Left ventricle myocardium superior (tissue), 1 donor: ENCODE measurements at regions not wholly inside any gene's neighbourhood (a gene's known extent, or its start where the extent isn't known, plus 50 kb on each side); places are given as distances from the start of the nearest gene placed in this dataset.

Source experiments
- ATAC-seq: fragments of 200-7000 bp; cut with Tn5 transposase; one replicate; pipeline ENCODE4 v1.9.1; 2020; ENCODE audit warnings: mild to moderate bottlenecking, moderate library complexity
- DNase-seq: peaks from one replicate; pipeline ENCODE4 v3.0.0-alpha.2; 2020
- intact Hi-C: fragments of 100-400 bp; cut with micrococcal nuclease; formaldehyde crosslinking; loops from one replicate; pipeline ENCODE4 v1.11.0; 2022
- donor health status: DM: no; HTN: yes; CAD: no; lungs with severe emphysema.

DNA sequence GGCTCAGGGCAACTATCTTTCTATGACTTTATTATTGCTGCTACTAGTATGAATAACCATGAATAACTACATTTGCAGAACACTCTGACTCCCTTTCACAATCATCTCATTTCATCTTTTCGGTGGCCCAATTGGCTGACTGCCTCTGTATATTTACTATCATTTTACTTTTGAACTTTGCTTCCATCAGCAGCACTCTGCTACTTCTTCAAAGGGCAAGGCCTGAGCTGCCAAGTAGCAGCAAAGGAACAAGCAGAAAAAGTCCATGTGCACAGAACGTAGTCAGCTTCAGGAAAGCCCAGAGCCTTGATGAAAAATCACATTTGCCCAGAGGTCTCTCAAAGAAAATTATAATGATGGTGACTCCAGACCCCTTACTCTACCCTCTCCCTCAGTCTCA lies 214.5 kb upstream of the PUM3 start:
- no peak for ATAC-seq
- intact Hi-C loops, result no loop called here

DNA sequence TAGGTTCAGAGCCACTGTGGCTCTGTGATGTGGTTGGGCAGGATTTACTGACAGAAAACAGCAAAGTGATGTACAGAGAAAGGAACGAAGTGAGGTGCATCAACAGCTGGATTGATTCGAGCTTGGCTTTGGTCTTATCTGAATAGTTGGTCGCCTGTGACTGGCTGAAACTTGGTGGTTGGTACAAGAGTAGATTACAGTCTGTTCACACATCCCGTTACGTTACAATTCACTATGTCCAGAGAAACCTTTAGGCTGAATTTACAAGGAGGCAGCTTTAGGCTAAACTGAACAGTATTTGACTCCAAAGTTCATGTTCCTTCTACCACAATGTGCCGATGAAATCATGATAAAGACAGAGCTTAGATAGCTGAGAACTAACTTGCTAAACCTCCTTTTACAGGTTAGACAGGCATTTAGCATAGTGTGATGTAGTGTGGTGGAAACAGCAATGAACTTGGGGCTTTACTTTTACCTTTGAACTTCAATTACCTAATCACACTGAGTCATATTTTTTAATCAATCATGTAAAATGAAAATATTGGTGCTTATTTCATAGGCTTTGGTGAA lies 210.2 kb upstream of the PUM3 start:
- DNase-seq (no peak), ATAC-seq (no peak)
- intact Hi-C loops, result no loop called here

More for the DNA sequence above, 214.5 kb upstream of the PUM3 start:
- DNase-seq, result no peak

DNA sequence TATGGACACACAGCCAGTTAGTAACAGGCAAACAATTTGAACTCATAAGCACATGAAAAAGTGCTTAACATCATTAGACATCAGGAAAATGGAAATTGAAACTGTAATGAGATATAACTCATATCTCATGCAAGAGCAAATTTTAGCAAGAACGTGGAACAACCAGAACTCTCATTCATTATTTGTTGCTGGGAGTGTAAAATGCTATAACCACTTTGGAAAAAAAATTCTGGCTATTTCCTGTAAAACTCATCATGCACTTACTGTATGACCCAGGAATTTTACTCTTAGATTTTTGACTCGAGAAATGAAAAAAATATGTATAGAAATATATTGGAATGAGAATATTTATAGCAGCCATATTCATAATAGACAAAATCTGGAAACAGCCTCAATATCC lies 205.7 kb upstream of the PUM3 start:
- intact Hi-C loops, result no loop called here
- no peak for DNase-seq
- ATAC-seq, result no peak

GRCh38 chr9:3047912-3048311 lies 204.0 kb upstream of the PUM3 start:
- ATAC-seq (no peak), DNase-seq (no peak)
- intact Hi-C loops, result no loop called here

DNA sequence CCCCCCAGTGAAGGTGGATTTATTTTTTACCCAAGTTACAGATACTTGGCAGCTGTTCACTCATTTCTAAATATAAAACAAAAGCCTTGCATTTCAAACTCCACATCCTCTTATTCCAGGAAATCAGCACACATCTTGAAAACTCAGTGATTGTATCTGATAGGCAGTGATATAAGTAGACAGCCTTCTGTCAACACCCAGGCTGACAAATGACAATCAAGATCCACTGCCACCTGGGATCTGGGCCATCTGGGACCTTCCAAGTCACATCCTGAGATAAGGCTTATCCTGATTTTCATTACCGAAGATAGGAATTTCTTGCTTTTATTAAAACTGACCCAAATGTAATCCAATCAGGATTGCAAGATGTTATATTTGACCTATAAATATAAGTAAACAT lies 201.3 kb upstream of the PUM3 start:
- ATAC-seq (no peak), DNase-seq (no peak)
- intact Hi-C loops, result no loop called here

GRCh38 chr9:3043369-3043768 lies 199.5 kb upstream of the PUM3 start:
- ATAC-seq (no peak), DNase-seq (no peak)
- intact Hi-C loops, result no loop called here

- intact Hi-C loops, result no loop called here
- no peak for ATAC-seq
- DNase-seq, result no peak
Measured at GRCh38 chr9:3040761-3041160, 196.9 kb upstream of the PUM3 start.

DNA sequence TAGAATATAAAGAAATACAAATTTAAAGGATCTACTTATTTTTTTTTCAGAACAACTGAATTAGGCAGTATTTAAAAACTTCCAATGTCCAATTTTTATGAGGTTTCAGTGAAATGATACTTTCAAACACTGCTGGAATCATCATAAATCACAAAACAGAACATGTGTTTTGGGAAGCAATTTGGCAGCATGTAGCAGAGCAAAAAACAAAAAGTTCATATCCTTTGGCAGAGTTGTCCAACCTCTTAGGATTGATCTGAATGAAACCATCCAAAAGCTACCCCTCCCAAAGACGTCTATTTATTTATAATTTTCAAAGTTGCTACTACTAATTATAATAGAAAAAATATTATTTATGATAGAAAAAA lies 192.4 kb upstream of the PUM3 start:
- ATAC-seq (no peak), DNase-seq (no peak)
- intact Hi-C loops, result no loop called here

DNA sequence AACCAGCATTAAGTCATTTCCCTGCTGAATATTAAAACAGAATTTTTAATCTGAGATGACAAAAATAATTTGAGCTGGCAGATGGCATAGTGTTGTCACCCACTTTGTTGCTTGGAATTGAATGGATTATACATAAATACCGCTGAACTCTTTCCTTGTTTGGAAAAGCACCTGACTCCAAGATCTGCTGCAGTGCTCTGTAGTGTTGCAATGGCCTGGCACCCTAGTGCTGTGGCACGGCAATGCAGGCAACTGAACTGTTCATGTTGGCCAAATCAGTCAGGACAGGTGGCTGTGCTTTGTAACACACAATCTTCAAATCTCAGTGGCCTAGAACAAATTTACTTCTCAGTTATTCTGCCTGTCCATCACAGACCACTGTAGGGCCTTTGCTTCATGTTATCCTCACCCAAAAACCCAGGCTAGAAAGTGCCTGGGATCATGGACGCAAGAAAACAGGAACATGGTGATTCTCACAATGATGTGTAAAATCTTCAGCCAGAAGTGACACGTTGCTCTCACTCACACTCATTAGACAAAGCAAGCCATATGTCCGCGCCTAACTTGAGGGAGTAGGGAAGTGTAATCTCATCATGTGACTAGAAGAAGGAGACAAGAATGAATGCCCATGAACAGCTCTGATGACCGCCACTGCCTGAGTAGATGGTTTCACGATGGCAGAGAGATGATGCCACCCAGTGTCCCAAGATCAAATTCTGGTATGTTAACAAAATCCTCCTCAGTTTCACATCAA lies 191.9 kb upstream of the PUM3 start:
- intact Hi-C loops, result no loop called here
- ATAC-seq (no peak), DNase-seq (no peak)

DNA sequence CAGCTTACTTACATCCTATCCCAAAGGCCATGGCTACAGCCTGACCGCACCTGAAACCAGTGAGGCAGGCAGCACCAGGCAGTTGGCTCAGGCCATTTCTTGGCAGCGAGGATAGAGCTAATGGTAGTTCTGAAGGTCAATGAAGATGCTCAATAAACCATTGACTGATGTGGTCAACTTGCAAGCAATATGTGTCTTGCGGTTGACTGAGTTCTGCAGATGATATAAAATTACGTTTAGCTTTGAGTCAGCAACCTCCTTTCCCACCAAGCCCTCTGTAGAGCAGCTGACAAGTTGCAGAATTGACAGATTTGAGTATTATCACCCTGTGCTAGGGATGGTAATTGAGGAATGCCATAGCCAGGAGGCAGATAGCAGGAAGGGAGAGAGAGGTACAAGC lies 189.0 kb upstream of the PUM3 start:
- DNase-seq, result no peak
- ATAC-seq, result no peak
- intact Hi-C loops, result no loop called here

GRCh38 chr9:3028535-3028934 lies 184.6 kb upstream of the PUM3 start:
- DNase-seq (no peak), ATAC-seq (no peak)
- intact Hi-C loops, result no loop called here

GRCh38 chr9:3027210-3027609 lies 183.3 kb upstream of the PUM3 start:
- intact Hi-C loops, result no loop called here
- DNase-seq (no peak), ATAC-seq (no peak)

- DNase-seq (no peak), ATAC-seq (no peak)
- intact Hi-C loops, result no loop called here
Measured at GRCh38 chr9:3023449-3023848, 179.6 kb upstream of the PUM3 start.

DNA sequence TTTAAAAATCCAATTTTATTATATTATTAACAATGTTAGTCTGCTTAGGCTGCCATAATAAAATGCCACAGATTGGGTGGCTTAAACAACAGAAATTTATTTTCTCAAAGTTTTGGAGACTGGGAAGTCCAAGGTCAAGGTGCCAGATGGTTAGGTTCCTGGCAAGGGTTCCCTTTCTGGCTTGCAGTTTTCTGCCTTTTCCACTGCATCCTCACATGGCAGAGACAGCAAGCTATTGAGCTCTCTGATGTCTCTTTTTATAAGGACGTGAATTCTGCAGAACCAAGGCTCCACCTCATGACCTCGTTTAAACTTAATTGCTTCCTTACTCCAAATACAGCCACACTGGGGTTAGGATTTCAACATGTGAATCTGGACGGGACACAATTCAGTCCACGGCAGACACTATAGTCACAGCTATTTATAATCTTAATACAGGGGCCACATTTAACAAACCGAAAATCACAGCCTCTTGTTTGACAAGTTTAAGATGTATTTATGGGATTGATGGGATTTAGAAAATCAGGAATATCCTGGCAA lies 174.9 kb upstream of the PUM3 start:
- intact Hi-C loops, result no loop called here
- DNase-seq (no peak), ATAC-seq (peak; percentile 46)

DNA sequence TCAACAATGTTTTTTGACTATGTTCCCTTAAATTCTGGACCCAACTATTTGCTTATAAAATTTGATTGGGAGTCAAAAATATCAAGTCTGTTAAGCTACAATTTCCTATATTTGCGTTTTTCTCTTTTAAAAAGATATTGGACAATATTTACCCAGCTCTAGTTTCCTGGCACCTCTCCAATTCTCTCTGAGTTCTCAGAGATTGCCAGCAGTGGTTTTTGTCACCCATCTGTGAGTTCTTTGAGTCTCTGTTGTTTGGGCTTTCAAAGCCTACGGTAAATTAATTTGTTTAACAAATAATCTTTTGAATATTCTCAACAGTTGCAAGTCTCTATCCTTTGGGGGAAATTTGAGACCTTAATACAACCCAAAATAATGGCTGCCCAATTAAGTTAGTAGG lies 174.2 kb upstream of the PUM3 start:
- no peak for ATAC-seq
- DNase-seq, result no peak
- intact Hi-C loops, result no loop called here

DNA sequence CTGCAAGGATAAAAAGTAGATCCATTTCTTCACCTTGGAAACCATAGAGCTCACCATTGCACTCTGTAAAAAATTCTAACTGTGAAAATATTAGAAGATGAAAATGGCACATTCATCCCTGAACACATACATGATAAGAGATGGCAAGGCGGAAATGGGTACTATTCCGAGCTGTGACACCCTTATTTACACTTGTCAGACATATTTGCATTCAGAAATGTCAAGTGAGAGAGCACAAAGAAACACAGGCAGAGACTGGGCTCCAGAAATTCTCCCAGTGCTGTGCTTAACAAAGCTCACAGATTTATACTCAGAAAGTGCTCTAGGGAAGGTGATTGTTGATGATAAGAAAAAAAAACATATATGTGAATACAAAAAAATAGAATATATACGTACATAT lies 170.3 kb upstream of the PUM3 start:
- ATAC-seq, result no peak
- DNase-seq, result no peak
- intact Hi-C loops, result no loop called here

GRCh38 chr9:3012842-3013241 lies 168.9 kb upstream of the PUM3 start:
- ATAC-seq, result no peak
- no peak for DNase-seq
- intact Hi-C loops, result no loop called here

DNA sequence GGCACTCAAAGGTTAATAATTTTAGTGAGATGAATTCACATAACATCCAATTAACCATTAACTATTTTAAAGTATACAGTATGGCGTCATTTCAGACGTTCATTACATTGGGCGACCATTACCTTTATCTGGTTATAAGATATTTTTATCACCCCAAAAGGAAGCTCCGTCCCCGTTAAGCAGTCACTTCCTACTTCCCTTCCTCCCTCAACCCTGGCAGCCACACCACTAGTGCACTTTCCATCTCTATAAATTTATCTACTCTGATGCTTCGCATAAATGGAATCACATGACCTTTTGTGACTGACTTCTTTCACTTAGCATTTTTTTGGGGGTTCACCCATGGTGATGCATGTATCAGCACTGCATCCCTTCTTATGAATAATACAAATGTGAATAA lies 168.3 kb upstream of the PUM3 start:
- ATAC-seq, result no peak
- intact Hi-C loops, result no loop called here
- no peak for DNase-seq

DNA sequence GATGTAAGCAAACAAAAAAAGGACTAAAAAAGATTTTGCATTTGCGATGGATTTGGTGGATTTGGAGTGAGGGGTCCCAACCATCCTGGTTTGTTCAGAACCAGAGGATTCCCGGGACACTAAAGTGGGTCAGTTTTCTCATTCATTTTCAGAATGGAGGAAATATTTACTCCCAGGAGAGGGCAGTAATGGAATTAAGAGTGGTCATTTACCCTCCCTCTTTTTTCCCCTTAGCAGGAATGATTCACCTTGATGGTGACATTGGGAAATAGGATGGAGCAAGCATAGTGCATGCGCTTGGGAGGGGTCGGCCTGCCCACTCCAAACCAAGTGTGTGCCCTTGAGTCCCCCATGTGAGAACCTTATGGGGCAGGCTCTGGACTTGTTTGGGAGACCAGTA lies 164.2 kb upstream of the PUM3 start:
- ATAC-seq, result no peak
- intact Hi-C loops, result no loop called here
- DNase-seq, result no peak

- intact Hi-C loops, result no loop called here
- ATAC-seq (no peak), DNase-seq (no peak)
Measured at GRCh38 chr9:3007326-3007725, 163.4 kb upstream of the PUM3 start.

GRCh38 chr9:3006851-3007250 lies 163.0 kb upstream of the PUM3 start:
- no peak for ATAC-seq
- intact Hi-C loops, result no loop called here
- no peak for DNase-seq
